GM21576 (cell line): ENCODE measurements at regions not wholly inside any gene's neighbourhood (a gene's known extent, or its start where the extent isn't known, plus 50 kb on each side); places are given as distances from the start of the nearest gene placed in this dataset.

Source experiments
- ATAC-seq: cut with Tn5 transposase; IDR thresholded peaks from one replicate; pipeline ENCODE4 v1.9.1; 2021; ENCODE audit warnings: mild to moderate bottlenecking, moderate library complexity; ENCODE audit not compliant: unreplicated experiment

- ATAC-seq = no peak
These were observed 49.7 kb downstream of the CYRIA start for GRCh38 chr2:16615687-16616615.

GRCh38 chr2:16615246-16615645 lies 50.4 kb downstream of the CYRIA start:
- ATAC-seq = no peak

DNA sequence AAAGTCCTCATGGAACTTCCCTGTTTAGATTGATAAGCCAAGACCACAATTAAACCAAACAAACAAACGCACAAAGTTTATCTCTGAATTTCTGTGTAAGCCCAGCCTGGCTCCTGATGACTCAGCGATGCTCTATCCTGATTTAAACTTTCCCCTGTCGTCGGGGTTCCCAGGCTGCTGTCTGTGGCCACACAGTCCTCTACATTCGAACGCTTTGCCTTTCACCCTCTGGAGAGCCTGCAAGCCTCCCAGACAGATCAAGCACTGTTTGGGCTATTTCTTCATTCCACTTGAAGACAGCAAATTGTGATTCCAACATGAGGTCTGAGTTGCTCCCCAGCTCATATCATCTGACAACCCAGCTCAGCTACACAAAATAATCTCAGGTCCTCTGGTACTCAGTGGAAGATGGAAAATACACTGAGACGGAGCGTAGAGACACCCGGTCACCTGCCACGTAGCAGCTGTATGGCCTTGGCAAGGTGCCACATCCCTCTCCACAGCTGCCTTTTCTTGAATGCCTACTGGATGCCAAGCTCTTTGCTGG lies 51.2 kb downstream of the CYRIA start:
- ATAC-seq = no peak

- ATAC-seq = no peak
These were observed 52.1 kb downstream of the CYRIA start for GRCh38 chr2:16613539-16614011.

GRCh38 chr2:16612490-16612889 lies 53.1 kb downstream of the CYRIA start:
- ATAC-seq = no peak

DNA sequence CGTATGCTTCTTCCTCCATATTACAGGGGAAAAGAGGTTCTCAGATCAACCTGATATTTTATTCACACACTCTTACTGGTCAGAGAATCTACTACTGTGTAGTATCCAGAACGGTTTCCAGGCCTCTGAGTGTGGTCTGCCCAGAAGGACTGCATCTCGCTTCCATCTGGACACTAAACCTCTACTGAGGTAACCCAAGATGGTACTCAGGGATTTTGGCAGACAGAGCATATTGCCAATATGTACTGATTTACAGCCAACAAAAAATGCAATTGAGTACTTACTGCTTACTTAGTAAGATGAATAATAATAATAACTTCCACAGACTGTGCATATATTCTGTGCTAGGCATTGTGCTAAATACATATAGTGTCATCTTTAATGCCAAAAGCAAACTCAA lies 55.8 kb downstream of the CYRIA start:
- ATAC-seq = no peak

- ATAC-seq = peak; percentile 91
These were observed 56.7 kb downstream of the CYRIA start for GRCh38 chr2:16608661-16609643.

- ATAC-seq = no peak
These were observed 58.3 kb downstream of the CYRIA start for GRCh38 chr2:16607301-16607700.

GRCh38 chr2:16604236-16604635 lies 61.4 kb downstream of the CYRIA start:
- ATAC-seq = no peak

DNA sequence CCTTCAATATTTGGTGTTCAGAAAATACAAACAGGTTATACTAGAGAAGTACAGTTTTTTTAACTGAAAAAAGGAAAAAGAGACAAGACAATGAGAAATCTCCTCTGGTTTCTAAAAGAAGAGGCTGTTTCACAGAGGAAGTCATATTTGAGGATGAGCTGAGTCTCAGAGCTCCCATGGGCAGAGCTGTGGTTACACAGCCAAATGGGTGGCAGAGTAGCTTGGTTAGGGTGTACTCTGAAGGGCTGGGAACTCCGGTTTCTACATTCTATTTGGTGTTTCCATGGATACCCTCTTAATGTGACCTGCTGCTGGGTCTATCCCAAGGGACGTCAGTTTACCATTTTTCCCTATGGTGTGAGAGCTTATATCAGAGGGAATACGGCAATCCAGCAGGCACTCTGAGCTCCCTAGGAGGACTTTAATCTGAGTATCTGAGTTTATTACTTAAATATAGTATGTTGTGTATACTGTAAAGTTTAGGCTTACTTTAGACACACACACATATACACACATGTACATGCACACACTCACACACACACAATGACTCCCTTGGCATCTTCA lies 74.2 kb downstream of the CYRIA start:
- no peak for ATAC-seq

DNA sequence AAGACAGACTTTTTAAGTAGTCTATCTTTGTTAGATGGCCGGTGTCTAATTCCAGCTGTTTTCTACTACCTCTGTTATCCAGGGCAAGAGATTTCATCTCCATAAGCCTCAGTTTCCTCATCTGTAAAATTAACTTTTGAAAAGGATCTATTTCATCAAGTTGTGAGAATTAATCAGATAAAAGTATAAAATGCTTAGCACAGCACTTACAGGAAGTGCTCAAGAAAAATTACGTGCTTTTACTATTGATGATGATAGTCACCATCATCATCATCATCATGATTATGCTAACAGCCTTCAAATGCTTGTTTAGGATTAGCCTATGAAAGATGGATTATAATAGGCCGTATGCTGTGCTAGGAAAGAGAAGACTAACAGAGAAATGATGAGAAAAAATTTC lies 76.2 kb downstream of the CYRIA start:
- ATAC-seq = no peak

DNA sequence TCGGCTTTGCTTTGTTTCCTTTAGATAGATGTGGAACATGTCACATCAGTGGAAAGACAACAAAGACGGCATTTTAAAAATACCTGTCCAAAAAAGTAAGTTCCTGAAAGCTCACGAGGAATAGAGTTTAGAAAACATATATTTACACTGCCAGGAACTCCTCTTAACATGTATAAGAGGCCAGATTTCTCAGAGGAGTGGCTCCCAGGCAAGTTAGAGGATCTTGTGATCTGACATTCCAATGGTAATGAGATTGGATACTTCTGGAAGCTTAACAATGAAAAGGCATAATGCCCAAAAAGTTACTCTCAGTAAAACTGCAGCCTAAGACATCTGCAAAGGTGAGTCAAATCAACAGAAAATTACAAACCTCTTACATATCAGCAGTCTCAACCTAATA lies 77.1 kb downstream of the CYRIA start:
- ATAC-seq = no peak

- no peak for ATAC-seq
These were observed 78.0 kb downstream of the CYRIA start for GRCh38 chr2:16587601-16588000.

DNA sequence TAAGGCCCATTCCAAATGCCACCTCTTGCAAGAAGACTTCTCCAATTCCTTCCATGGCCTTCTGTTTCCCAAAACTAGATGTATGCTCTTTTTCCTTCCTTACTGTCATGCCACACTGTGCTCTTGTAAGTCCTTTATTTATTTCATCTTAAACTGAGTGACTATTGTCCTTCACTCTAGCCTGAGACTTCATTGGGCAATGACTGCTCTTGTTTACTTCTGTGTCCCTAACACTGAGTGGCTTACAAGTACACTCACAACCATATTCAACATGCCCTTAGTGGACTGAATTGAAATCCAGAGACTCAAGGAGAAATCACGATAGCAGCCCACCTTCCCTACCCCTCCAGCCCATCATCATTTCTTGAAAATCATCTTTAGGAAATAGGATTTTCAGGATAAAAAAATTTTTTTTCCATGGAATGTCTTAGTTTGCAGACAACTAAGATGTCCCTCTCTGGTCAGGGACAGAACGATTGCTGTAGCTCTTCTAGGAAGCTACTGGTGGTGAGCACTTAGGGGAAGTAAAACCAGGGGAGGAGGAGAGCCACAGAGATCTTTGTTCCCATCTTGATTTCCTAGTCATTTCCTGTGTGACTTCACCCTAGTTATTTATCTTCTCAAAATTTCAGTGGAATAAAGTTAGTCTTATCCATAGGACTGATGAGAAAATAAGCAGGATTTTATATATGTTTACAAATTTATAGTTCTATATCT lies 80.7 kb downstream of the CYRIA start:
- no peak for ATAC-seq

DNA sequence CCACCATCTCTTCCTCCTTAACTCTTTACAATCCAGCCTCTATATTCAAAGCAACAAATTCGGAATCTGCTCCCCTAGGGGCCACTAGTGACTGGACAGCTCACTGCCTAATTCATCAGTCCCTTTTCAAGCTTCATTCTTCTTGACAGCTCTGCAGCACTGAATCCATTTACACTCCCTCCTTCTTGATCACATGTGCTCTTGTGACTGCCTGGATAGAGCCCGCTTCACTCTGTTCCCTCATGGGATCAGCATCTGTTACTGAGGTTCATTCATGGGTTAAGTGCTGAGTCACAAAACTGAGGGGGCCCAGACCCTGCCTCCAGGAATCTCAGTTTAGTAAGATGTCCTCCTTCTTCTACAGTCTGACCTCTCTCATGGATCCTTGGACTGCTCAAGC lies 81.5 kb downstream of the CYRIA start:
- ATAC-seq = no peak

DNA sequence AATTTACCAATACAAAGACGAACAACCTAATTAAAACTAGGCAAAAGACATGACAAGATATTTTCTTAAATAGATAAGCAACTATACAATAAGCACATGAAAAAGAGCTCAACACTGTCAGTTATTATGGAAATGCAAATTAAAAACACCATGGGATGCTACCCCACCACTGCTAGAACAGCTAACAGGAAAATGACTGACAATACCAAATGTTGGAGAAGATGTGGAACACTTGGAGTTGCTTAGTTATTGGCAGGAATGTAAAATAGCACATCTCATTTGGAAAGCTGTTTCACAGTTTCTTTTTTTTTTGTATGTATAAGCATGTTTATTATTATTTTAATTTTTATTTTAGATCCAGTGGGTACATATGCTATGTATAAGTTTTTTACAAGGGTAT lies 84.4 kb downstream of the CYRIA start:
- ATAC-seq = no peak

DNA sequence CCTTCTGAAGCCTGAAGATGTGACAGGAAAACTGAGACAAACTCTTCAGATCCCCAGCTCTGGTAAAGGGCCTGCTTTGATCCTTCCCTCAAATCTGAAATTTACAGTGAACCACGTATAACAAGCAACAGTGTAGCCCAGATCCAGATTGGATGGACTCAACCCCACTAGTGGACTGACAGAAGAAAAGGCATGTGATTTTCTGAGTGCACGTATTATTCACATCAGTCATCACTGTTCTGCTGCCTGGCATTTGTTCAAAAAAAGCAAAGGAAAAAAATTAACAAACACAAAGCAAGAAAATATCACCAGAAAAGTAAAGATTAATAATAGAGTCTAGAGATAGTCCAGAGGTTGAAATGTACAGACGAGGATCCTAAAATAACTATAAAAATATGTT lies 87.6 kb downstream of the CYRIA start:
- no peak for ATAC-seq

- no peak for ATAC-seq
These were observed 95.1 kb downstream of the CYRIA start for GRCh38 chr2:16570516-16570915.

DNA sequence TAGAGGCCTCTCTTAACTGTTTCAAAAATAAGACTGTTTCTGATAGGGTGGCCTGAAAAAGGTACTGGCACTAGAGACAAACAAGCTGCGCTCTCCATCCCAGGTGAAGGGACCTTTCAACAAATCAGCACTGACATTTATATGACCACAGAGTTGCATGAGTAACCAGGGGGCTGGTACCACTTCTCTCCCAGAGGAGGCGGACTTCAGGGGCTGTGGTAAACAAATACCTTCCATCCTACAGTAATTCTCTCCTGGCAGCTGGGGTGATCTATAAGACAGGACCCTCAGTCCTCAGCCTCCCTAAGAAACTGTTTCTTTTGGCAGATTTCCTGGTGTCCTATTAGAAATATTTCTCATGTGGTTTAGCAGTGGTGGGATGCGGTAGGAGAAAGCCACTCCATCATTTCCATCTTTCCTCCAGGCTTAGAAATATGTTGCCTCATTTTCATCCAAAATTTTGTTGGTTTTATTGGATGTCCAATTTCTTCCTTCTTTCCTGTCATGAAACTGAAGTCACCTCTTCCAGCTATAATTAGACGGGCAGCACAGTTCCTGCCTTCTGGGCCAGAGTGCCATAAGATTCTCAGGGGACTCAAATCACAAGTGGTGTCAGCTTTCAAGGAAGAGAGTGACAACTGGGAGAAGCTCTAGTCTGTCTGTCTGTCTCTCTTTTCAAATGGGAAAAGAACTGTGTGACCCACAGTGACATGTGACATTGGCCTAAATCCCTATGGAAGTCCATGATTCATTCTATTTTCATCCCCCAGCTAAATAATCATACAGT lies 96.4 kb downstream of the CYRIA start:
- ATAC-seq = no peak
